ENCODE measurements at regions not wholly inside any gene's neighbourhood (a gene's known extent, or its start where the extent isn't known, plus 50 kb on each side); places are given as distances from the start of the nearest gene placed in this dataset.

- Histone ChIP-seq H3K4me1 (no peaks in the 10 kb centered on the region), H3K36me3 (no peaks in the 10 kb centered on the region), H3K4me3 (no peak overlapping the region), H3K9me3 (peaks cover 0 to 21% (median 15%) of the 10 kb centered on the region in 12 donors), H3K27me3 (no peaks in the 10 kb centered on the region), H3K27ac (no peak overlapping the region)
- intact Hi-C loops (cut with DNase I): no loop called here
- 77 to 94% (median 84%) methylated on average over 1 of the region's 1 CpG for WGBS, 4 donors
- DNase-seq: no peak
- TF ChIP-seq POLR2A (IDR thresholded peaks at IDR 0.05): no peak
- TF ChIP-seq, protein P1, sequence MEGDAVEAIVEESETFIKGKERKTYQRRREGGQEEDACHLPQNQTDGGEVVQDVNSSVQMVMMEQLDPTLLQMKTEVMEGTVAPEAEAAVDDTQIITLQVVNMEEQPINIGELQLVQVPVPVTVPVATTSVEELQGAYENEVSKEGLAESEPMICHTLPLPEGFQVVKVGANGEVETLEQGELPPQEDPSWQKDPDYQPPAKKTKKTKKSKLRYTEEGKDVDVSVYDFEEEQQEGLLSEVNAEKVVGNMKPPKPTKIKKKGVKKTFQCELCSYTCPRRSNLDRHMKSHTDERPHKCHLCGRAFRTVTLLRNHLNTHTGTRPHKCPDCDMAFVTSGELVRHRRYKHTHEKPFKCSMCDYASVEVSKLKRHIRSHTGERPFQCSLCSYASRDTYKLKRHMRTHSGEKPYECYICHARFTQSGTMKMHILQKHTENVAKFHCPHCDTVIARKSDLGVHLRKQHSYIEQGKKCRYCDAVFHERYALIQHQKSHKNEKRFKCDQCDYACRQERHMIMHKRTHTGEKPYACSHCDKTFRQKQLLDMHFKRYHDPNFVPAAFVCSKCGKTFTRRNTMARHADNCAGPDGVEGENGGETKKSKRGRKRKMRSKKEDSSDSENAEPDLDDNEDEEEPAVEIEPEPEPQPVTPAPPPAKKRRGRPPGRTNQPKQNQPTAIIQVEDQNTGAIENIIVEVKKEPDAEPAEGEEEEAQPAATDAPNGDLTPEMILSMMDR (IDR thresholded peaks at IDR 0.05): no peak
- ATAC-seq: no peak
These were observed 113.2 kb upstream of the TP63 start for GRCh38 chr3:189517981-189518380.

- Histone ChIP-seq H3K36me3 (no peaks in the 10 kb centered on the region), H3K4me3 (no peak overlapping the region), H3K27me3 (no peaks in the 10 kb centered on the region), H3K4me1 (no peaks in the 10 kb centered on the region), H3K27ac (no peak overlapping the region), H3K9me3 (peaks cover 0 to 21% (median 15%) of the 10 kb centered on the region in 12 donors)
- DNase-seq: no peak
- ATAC-seq: no peak
- TF ChIP-seq, protein P1 (IDR thresholded peaks at IDR 0.05): no peak
- no peak for TF ChIP-seq POLR2A (IDR thresholded peaks at IDR 0.05)
- intact Hi-C loops (cut with DNase I): no loop called here
These were observed 111.7 kb upstream of the TP63 start for GRCh38 chr3:189519458-189519857.

GRCh38 chr3:189529468-189529867, 101.7 kb upstream of the TP63 start:
- no peak for ATAC-seq
- H3K27me3 ChIP-seq: no peaks in the 10 kb centered on the region
- H3K36me3 ChIP-seq: no peaks in the 10 kb centered on the region
- WGBS, 4 donors: 89 to 92% (median 90%) methylated on average over 1 of the region's 1 CpG
- H3K27ac ChIP-seq: no peak overlapping the region
- TF ChIP-seq POLR2A (IDR thresholded peaks at IDR 0.05): no peak
- TF ChIP-seq, protein P1 (IDR thresholded peaks at IDR 0.05): no peak
- H3K4me1 ChIP-seq: no peaks in the 10 kb centered on the region
- H3K4me3 ChIP-seq: no peak overlapping the region
- intact Hi-C loops (cut with DNase I): loop anchor here in 1 of 10 donors (10.0 kb wide), 1 partner anchor 115 kb away; no protein-coding TSS in a partner anchor
- H3K9me3 ChIP-seq: peaks cover 0 to 10% (median 0%) of the 10 kb centered on the region in 12 donors
- DNase-seq: no peak

DNA sequence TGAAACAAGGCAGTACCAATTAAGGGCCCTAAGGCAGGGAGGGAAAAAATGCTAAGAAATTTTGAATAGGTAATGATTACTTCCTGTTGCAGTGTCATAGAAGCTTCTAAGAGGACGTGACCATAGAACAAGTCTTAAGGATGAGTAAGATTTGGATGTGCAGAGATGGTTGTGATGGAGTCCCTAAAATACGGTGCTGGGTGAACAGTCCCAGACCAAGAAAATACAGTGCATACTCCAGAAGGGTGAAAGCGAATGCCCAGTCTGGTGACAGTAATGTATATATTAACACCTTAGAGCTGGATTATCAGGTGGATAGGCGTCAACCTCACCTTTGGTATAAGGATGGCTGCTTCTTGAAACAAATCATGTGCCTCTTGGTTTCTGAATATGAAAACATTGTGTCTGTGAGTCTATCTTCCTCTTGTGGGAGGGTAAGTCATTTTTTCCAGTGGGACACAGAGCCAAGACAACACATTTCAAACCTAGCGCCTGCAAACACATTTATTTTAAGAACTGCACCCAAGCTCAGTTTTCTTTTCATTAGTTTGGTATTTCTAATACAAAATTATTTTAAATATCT, 101.2 kb upstream of the TP63 start:
- Histone ChIP-seq H3K27ac (no peak overlapping the region), H3K27me3 (no peaks in the 10 kb centered on the region), H3K4me1 (no peaks in the 10 kb centered on the region), H3K4me3 (no peak overlapping the region), H3K9me3 (peaks cover 0 to 10% (median 0%) of the 10 kb centered on the region in 12 donors), H3K36me3 (no peaks in the 10 kb centered on the region)
- 86 to 90% (median 87%) methylated on average over 5 of the region's 5 CpGs for WGBS, 4 donors
- ATAC-seq (no peak), DNase-seq (no peak)
- intact Hi-C loops (cut with DNase I): loop anchor here in 1 of 10 donors (10.0 kb wide), 1 partner anchor 115 kb away; no protein-coding TSS in a partner anchor
- TF ChIP-seq, protein P1 (IDR thresholded peaks at IDR 0.05): no peak
- TF ChIP-seq POLR2A (IDR thresholded peaks at IDR 0.05): no peak

Measured in heart left ventricle (tissue), 16 donors.